BLaER1 (cell line): ENCODE measurements at regions not wholly inside any gene's neighbourhood (a gene's known extent, or its start where the extent isn't known, plus 50 kb on each side); places are given as distances from the start of the nearest gene placed in this dataset.
"Not testable (repeated sequence)": the region's sequence is repeated elsewhere in the genome, so short reads cannot be mapped to it uniquely, and the experiment has no call there.

Experiments
- H3K27ac ChIP-seq: shearing (Covaris generic); formaldehyde crosslinking; 2 replicates; pipeline ENCODE4 v1.8.1; 2022
- H3K27me3 ChIP-seq: shearing (Covaris generic); formaldehyde crosslinking; 2 replicates; pipeline ENCODE4 v1.8.1; 2022
- H3K36me3 ChIP-seq: shearing (Covaris generic); formaldehyde crosslinking; 2 replicates; pipeline ENCODE4 v1.8.1; 2022
- H3K4me1 ChIP-seq: shearing (Covaris generic); formaldehyde crosslinking; 2 replicates; pipeline ENCODE4 v1.8.1; 2022
- H3K4me2 ChIP-seq: shearing (Covaris generic); formaldehyde crosslinking; 2 replicates; pipeline ENCODE4 v1.8.1; 2022
- H3K4me3 ChIP-seq: shearing (Covaris generic); formaldehyde crosslinking; 2 replicates; pipeline ENCODE4 v1.8.1; 2022
- H3K9ac ChIP-seq: shearing (Covaris generic); formaldehyde crosslinking; 2 replicates; pipeline ENCODE4 v1.8.1; 2022
- H3K9me3 ChIP-seq: shearing (Covaris generic); formaldehyde crosslinking; 2 replicates; pipeline ENCODE4 v1.8.1; 2022
- H4K20me1 ChIP-seq: shearing (Covaris generic); formaldehyde crosslinking; 2 replicates; pipeline ENCODE4 v1.8.1; 2022
- Cebpa-rat ChIP-seq: shearing (Covaris generic); IDR thresholded peaks from 2 replicates; pipeline ENCODE4 v1.8.1; 2022

- no peak overlapping the region for H3K4me2 ChIP-seq
- no peaks in the 10 kb centered on the region for H3K4me1 ChIP-seq
- H3K27me3 ChIP-seq = no peaks in the 10 kb centered on the region
- TF ChIP-seq Cebpa-rat = no peak
- no peak overlapping the region for H3K4me3 ChIP-seq
- H3K27ac ChIP-seq = no peak overlapping the region
- no peaks in the 10 kb centered on the region for H3K36me3 ChIP-seq
- H3K9me3 ChIP-seq = no peaks in the 10 kb centered on the region
- H4K20me1 ChIP-seq = no peaks in the 10 kb centered on the region
- no peak overlapping the region for H3K9ac ChIP-seq
Measured at GRCh38 chr12:28711421-28711820, 437.7 kb upstream of the FAR2 start.

- no peak for TF ChIP-seq Cebpa-rat
- no peak overlapping the region for H3K4me2 ChIP-seq
- no peak overlapping the region for H3K4me3 ChIP-seq
- no peaks in the 10 kb centered on the region for H3K27me3 ChIP-seq
- H3K36me3 ChIP-seq = no peaks in the 10 kb centered on the region
- no peak overlapping the region for H3K9ac ChIP-seq
- no peaks in the 10 kb centered on the region for H4K20me1 ChIP-seq
- no peaks in the 10 kb centered on the region for H3K9me3 ChIP-seq
- H3K4me1 ChIP-seq = 0 out of 2 replicates have a peak, but pooled peaks cover 7% of the 10 kb centered on the region
- H3K27ac ChIP-seq = no peak overlapping the region
Measured at GRCh38 chr12:28742791-28743190, 406.3 kb upstream of the FAR2 start.

DNA sequence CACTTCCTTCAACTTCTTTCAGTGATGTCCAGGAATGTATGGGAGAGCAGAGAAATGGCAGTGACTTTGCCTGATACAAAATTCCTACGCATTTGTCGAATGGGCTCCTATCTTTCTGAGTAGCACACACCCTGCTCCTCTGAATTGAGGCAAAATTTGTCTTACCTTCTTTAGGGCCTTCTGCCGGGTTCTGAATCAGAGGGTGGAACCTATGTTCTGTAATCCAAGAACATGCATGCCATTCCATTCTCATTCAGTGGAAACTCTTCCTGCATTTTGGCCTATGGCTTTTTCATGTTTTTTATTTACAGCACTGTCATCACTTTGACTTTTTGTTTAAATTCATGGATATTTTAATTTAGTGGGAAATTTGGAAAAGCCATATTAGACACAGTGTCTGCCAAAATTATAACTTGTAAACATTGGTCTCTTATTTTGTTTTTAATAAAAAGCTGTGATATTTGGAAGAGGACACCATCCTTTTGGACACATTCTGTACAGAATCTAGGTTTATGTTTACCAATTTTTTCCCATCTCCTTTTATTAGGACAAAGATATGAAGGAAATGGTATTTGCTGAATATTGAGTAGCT, 402.2 kb upstream of the FAR2 start:
- Histone ChIP-seq H3K4me2 (no peak overlapping the region), H3K27me3 (no peaks in the 10 kb centered on the region), H3K36me3 (no peaks in the 10 kb centered on the region), H3K4me1 (no peaks in the 10 kb centered on the region), H3K4me3 (no peak overlapping the region), H3K9me3 (no peaks in the 10 kb centered on the region), H4K20me1 (no peaks in the 10 kb centered on the region), H3K27ac (no peak overlapping the region), H3K9ac (no peak overlapping the region)
- TF ChIP-seq Cebpa-rat = no peak

- Histone ChIP-seq H3K9ac (no peak overlapping the region), H3K27ac (no peak overlapping the region), H4K20me1 (no peaks in the 10 kb centered on the region), H3K4me3 (no peak overlapping the region), H3K4me2 (no peak overlapping the region), H3K9me3 (peaks cover 16% of the 10 kb centered on the region), H3K36me3 (no peaks in the 10 kb centered on the region), H3K4me1 (no peaks in the 10 kb centered on the region), H3K27me3 (no peaks in the 10 kb centered on the region)
- no peak for TF ChIP-seq Cebpa-rat
Measured at GRCh38 chr12:28750946-28751685, 398.0 kb upstream of the FAR2 start.

DNA sequence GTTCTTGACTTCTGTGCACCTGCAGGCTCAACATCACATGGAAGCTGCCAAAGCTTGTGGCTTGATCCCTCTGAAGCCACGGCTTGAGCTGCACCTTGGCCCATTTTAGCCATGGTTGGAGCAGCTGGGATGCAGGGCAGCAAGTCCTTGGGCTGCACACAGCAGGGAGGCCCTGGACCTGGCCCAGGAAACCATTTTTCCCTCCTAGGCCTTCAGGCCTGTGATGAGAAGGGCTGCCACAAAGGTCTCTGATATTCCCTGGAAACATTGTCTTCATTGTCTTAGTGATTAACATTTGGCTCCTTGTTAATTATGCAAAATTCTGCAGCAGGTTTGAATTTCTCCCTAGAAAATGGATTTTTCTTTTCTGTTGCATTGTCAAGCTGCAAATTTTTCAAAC, 394.1 kb upstream of the FAR2 start:
- H3K4me1 ChIP-seq = no peaks in the 10 kb centered on the region
- H3K9me3 ChIP-seq = peaks cover 16% of the 10 kb centered on the region
- no peak overlapping the region for H3K27ac ChIP-seq
- H3K4me2 ChIP-seq = no peak overlapping the region
- no peak overlapping the region for H3K4me3 ChIP-seq
- no peaks in the 10 kb centered on the region for H3K27me3 ChIP-seq
- H3K36me3 ChIP-seq = no peaks in the 10 kb centered on the region
- no peak for TF ChIP-seq Cebpa-rat
- H3K9ac ChIP-seq = no peak overlapping the region
- no peaks in the 10 kb centered on the region for H4K20me1 ChIP-seq

GRCh38 chr12:28759333-28759732, 389.7 kb upstream of the FAR2 start:
- H3K27ac ChIP-seq = no peak overlapping the region
- no peaks in the 10 kb centered on the region for H3K27me3 ChIP-seq
- H4K20me1 ChIP-seq = no peaks in the 10 kb centered on the region
- no peak for TF ChIP-seq Cebpa-rat
- no peaks in the 10 kb centered on the region for H3K4me1 ChIP-seq
- H3K4me2 ChIP-seq = no peak overlapping the region
- H3K9ac ChIP-seq = no peak overlapping the region
- H3K36me3 ChIP-seq = no peaks in the 10 kb centered on the region
- H3K4me3 ChIP-seq = no peak overlapping the region
- peaks cover 13% of the 10 kb centered on the region for H3K9me3 ChIP-seq

DNA sequence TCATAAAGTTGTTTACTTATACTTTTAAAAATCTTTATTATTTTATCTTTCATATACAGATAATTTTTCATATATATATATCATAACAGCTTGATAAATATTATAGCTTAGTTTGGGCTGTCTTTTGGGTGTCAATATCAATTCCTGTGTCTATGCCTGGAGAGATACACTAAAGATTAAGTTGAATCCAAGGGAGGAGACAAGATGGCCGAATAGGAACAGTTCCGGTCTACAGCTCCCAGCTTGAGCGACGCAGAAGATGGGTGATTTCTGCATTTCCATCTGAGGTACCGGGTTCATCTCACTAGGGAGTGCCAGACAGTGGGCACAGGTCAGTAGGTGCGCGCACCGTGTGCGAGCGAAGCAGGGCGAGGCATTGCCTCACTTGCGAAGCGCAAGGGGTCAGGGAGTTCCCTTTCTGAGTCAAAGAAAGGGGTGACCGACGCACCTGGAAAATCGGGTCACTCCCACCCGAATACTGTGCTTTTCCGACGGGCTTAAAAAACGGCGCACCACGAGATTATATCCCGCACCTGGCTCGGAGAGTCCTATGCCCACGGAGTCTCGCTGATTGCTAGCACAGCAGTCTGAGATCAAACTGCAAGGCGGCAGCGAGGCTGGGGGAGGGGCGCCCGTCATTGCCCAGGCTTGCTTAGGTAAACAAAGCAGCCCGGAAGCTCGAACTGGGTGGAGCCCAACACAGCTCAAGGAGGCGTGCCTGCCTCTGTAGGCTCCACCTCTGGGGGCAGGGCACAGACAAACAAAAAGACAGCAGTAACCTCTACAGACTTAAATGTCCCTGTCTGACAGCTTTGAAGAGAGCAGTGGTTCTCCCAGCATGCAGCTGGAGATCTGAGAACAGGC, 388.8 kb upstream of the FAR2 start:
- not testable (repeated sequence) for H3K27ac ChIP-seq, H3K4me1 ChIP-seq, H3K4me3 ChIP-seq, H3K9me3 ChIP-seq, H3K4me2 ChIP-seq, H3K9ac ChIP-seq, H4K20me1 ChIP-seq, H3K36me3 ChIP-seq, H3K27me3 ChIP-seq

- H3K27me3 ChIP-seq, H3K9ac ChIP-seq, H3K4me2 ChIP-seq, H3K27ac ChIP-seq, H3K4me3 ChIP-seq, H3K4me1 ChIP-seq, H3K36me3 ChIP-seq, H3K9me3 ChIP-seq, H4K20me1 ChIP-seq: not testable (repeated sequence)
Measured at GRCh38 chr12:28761897-28762296, 387.2 kb upstream of the FAR2 start.

GRCh38 chr12:28766398-28766797, 382.7 kb upstream of the FAR2 start:
- no peak overlapping the region for H3K4me3 ChIP-seq
- H3K27ac ChIP-seq = no peak overlapping the region
- H4K20me1 ChIP-seq = no peaks in the 10 kb centered on the region
- TF ChIP-seq Cebpa-rat = no peak
- no peaks in the 10 kb centered on the region for H3K36me3 ChIP-seq
- H3K9ac ChIP-seq = no peak overlapping the region
- no peaks in the 10 kb centered on the region for H3K9me3 ChIP-seq
- H3K27me3 ChIP-seq = no peaks in the 10 kb centered on the region
- no peak overlapping the region for H3K4me2 ChIP-seq
- H3K4me1 ChIP-seq = no peaks in the 10 kb centered on the region

- Histone ChIP-seq H3K27me3 (no peaks in the 10 kb centered on the region), H3K4me1 (no peaks in the 10 kb centered on the region), H3K9me3 (no peaks in the 10 kb centered on the region), H4K20me1 (no peaks in the 10 kb centered on the region), H3K36me3 (no peaks in the 10 kb centered on the region), H3K27ac (no peak overlapping the region), H3K4me3 (no peak overlapping the region), H3K9ac (no peak overlapping the region), H3K4me2 (no peak overlapping the region)
- TF ChIP-seq Cebpa-rat = no peak
Measured at GRCh38 chr12:28767836-28768348, 381.2 kb upstream of the FAR2 start.
